NB4 (cell line): ENCODE measurements at regions not wholly inside any gene's neighbourhood (a gene's known extent, or its start where the extent isn't known, plus 50 kb on each side); places are given as distances from the start of the nearest gene placed in this dataset.

Experiments used
- MYC ChIP-seq: IDR thresholded peaks from 2 replicates; pipeline ENCODE4 v1.6.1; 2011; ENCODE audit warnings: low read depth, low read length
- POLR2A ChIP-seq: IDR thresholded peaks from 2 replicates; pipeline ENCODE4 v1.6.1; 2011; ENCODE audit warnings: mild to moderate bottlenecking; ENCODE audit not compliant: insufficient read length; ENCODE audit errors: extremely low read depth
- TF ChIP-seq, protein P1 (sequence below): IDR thresholded peaks from one replicate; pipeline ENCODE4 v1.5.1; 2012; ENCODE audit warnings: low read depth, low read length
- TF ChIP-seq, protein P2 (sequence below): IDR thresholded peaks from 2 replicates; pipeline ENCODE4 v1.6.1; 2011; ENCODE audit warnings: low read depth, low read length

DNA sequence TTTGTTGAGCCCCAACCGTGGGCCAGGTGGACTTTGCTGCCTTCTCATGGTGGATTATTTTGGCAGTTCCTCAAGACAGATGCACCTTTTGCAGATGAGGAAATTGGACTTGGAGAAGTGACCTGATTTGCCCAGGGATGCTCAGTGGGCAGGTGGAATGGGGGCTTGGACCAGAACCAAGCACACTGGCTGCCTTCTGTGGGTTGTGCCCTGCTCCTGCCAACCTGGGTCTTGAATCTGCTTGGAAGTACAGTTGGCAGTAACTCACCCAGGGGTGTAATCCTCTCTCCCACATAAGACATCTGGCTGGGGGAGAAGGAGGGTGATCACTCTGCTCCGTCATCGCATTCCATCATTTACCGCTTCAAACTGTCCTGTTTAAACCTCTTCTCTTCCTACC lies 110.5 kb upstream of the GPR26 start:
- TF ChIP-seq POLR2A (no peak), MYC (no peak)
- TF ChIP-seq, protein P1, sequence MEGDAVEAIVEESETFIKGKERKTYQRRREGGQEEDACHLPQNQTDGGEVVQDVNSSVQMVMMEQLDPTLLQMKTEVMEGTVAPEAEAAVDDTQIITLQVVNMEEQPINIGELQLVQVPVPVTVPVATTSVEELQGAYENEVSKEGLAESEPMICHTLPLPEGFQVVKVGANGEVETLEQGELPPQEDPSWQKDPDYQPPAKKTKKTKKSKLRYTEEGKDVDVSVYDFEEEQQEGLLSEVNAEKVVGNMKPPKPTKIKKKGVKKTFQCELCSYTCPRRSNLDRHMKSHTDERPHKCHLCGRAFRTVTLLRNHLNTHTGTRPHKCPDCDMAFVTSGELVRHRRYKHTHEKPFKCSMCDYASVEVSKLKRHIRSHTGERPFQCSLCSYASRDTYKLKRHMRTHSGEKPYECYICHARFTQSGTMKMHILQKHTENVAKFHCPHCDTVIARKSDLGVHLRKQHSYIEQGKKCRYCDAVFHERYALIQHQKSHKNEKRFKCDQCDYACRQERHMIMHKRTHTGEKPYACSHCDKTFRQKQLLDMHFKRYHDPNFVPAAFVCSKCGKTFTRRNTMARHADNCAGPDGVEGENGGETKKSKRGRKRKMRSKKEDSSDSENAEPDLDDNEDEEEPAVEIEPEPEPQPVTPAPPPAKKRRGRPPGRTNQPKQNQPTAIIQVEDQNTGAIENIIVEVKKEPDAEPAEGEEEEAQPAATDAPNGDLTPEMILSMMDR: no peak
- TF ChIP-seq, protein P2, sequence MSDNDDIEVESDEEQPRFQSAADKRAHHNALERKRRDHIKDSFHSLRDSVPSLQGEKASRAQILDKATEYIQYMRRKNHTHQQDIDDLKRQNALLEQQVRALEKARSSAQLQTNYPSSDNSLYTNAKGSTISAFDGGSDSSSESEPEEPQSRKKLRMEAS: no peak
